Myocyte (in vitro differentiated cells): ENCODE measurements at regions not wholly inside any gene's neighbourhood (a gene's known extent, or its start where the extent isn't known, plus 50 kb on each side); places are given as distances from the start of the nearest gene placed in this dataset.
A peak's percentile ranks its signal among the peaks of the same experiment; 100 is the strongest.

Source experiments
- DNase-seq: peaks from one replicate; pipeline ENCODE4 v3.0.0-alpha.2; 2012; ENCODE audit warnings: low read depth

DNA sequence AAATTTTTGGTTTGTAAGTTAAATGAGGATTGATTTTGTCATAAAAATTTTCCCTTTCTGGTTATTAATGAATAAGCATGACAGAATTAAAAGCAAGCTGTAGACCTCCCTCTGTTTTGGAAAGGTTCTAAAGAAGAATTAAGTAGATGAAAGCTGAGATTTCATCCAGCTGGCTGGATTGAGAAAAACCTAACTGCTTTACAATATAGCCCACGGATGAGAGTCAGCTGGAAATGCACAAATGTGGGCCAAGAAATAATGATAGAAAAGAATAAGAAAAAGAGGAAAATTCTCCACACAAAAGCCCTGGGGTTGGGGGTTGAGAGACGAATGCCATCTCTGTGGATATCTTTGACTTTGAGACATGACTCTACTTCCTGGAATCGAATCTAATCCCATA, 631.6 kb downstream of the HDGFL1 start:
- no peak for DNase-seq

DNA sequence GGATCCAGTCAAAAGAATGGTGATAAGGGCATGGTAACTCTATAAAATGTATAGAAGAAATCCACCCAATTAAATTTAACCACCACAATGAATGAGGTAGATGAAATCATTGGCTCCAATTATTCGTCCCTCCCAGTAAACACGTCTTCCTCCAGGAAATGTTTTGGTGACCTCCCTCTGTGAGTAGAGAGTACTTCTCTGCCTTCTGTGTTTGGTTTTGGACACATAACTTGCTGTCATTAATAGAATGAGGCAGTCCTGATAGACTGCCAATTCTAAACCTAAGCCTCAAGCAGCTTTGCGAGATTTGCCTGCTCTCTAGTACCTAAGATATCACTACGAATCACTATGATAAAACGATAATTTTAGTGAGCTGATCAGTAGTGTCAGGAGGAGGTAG, 632.8 kb downstream of the HDGFL1 start:
- DNase-seq, result peak; percentile 26

GRCh38 chr6:23212398-23212797, 643.0 kb downstream of the HDGFL1 start:
- no peak for DNase-seq

DNA sequence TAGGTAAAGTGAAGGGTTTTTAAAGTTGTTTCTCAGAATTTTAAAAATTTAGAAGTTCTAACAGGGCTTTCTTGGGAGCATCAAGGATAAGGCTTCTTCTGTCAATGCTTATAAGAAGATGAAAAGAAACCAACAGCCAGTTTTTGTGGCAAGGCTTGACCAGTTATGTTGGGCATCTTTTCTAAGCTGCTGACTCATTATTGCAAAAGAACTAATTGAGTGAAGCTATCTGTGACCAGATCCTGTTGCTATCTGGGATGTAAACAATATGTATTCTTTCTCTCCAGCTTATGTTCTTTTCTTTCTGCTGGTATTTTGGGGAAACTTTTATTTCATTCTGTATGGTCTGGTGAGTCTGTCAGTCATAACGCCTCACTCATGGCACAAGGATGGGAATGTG, 643.8 kb downstream of the HDGFL1 start:
- DNase-seq, result peak; percentile 51

- peak; percentile 57 for DNase-seq
Measured at GRCh38 chr6:23213651-23214050, 644.3 kb downstream of the HDGFL1 start.

DNA sequence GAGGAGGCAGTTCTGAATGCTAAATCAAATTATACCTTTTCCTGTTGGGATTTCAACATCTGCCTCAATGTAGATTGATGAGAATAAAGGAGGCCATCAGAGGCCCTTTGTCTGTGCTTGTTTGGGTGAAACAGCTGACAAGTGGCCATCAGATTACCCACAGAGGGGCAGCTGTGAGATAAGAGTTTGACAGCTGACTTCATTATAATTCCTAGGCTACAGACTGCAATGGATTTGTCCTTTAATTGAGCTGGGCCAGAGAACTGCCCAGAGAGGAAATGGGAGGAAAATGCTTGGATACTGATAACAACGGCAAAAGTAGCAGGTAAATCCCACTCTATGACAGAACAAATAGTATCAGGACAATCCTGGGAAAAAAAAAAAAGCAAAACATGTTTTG, 649.4 kb downstream of the HDGFL1 start:
- peak; percentile 81 for DNase-seq

DNA sequence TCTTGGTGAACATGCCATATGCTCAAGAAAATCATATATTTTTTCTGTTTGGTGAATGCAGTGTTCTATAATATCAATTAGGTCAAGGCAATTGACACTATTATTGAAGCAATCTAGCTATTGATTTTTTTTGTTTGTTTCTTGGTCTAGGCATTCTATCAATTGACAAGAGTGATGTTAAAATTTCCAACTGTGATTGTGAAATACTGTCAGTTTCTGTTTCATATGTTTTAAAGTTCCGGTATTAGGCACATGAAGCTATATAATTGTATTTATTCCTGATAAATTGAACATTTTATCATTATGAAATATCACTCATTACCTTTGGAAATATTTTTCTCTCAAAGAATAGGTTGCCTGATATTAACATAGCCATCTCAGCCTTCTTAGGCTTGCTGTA, 653.4 kb downstream of the HDGFL1 start:
- DNase-seq, result no peak

GRCh38 chr6:23224540-23224939, 655.2 kb downstream of the HDGFL1 start:
- DNase-seq, result no peak

- no peak for DNase-seq
Measured at GRCh38 chr6:23228439-23229024, 659.2 kb downstream of the HDGFL1 start.

DNA sequence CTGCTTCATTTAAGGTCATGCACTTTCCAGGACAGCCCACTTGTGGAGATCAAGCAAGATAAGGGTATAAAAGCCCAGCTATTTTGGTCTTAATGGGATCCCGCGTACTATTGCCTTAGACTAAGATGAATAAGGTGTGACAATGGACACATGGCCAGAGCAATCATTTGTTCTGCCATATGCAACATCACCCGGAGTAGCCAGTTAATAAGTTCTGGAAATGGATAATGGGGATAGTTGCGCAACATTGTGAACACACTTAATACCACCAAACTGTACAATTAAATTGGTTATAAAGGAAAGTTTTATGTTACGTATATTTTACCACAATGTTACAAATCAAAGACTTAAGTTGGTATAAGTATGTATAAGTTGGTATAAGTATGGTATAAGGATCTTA, 674.5 kb downstream of the HDGFL1 start:
- DNase-seq, result no peak

GRCh38 chr6:23244300-23244699, 674.9 kb downstream of the HDGFL1 start:
- peak; percentile 31 for DNase-seq

GRCh38 chr6:23245572-23245971, 676.2 kb downstream of the HDGFL1 start:
- no peak for DNase-seq

DNA sequence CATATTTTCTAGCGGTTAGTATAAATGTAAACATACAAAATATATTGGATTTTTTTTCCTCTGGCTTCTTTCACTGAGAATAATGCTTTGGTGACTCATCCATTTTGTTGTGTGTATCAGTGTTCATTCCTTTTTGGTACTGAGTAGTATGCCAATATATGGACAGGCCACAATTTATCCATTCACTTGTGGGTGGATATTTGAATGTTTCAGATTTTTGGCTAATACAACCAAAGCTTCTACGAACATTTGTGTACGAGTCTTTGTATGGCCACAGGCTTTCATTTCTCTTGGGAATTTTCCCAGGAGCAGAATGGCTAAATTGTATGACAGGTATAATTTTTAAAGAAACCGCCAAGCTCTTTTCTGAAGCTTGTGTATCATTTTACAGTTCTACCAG, 677.5 kb downstream of the HDGFL1 start:
- DNase-seq, result no peak

DNA sequence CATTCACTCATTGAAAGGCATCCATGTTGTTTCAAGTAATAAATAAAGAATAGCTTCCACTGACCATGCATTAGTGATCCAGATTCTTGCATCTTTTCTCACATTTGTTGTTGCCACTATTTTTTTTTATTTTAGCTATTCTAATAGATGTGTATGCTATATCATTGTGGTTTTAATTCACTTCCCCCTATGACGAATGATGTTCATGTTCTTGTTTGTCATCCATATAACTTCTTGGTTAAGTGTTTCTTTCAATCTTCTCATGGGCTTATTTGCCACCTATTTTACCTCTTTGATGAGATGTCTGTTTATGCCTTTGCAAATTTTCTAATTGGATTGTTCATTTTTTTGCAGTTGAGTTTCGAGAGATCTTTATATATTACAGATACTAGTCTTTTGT, 681.2 kb downstream of the HDGFL1 start:
- no peak for DNase-seq

DNA sequence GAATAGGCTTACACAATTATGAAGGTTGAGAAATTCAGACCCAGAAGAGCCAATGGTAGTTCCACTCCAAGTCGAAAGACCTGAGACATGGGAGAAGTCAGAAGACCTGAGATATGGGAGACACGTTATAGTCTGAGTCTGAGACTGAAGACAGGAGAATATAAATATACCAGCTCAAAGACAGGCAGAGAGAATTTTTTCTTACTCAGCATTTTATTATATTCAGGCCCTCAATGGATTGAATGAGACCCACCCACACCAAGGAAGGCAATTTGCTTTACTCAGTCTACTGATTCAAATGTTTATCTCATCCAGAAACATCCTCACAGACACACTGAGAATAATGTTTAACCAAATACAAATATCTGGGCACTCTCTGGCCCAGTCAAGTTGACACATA, 693.5 kb downstream of the HDGFL1 start:
- no peak for DNase-seq

DNA sequence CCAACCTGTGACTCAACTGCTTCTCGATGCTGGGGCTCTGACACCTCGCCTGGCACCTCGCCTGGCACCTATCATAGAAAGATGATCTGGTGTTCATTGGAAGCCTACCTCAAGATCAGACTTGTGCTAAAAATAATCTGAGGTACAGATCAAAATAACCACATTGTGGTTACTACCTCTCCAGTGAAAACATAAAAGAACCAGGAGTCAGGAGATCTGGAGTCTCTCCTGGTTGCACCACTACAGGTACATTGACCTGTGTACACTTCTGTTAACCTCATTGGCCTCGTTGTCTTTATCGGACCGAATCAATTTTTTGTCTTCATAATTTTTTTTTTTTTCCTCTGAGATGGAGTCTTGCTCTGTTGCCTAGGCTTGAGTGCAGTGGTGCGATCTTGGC, 695.9 kb downstream of the HDGFL1 start:
- no peak for DNase-seq

- DNase-seq, result no peak
Measured at GRCh38 chr6:23266536-23266935, 697.2 kb downstream of the HDGFL1 start.

DNA sequence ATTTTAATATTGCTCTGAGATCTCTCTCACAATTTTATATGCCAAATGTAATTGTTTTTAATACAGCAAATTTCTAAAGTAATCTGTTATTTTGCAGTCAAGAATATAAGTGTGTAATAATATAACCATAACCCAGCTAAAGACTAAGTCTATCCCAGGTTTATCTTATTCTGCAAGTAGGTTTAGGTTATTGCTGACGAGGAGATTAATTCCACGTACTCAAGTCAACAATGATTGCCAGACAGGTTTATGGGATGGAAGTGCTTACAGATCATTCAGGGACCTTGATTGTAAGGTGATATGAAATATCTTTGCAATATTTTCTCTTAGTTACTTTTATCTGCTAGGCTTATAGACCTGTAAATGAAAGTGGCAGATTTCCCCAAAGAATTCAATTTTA, 698.3 kb downstream of the HDGFL1 start:
- DNase-seq, result no peak

- no peak for DNase-seq
Measured at GRCh38 chr6:23268348-23268747, 699.0 kb downstream of the HDGFL1 start.

DNA sequence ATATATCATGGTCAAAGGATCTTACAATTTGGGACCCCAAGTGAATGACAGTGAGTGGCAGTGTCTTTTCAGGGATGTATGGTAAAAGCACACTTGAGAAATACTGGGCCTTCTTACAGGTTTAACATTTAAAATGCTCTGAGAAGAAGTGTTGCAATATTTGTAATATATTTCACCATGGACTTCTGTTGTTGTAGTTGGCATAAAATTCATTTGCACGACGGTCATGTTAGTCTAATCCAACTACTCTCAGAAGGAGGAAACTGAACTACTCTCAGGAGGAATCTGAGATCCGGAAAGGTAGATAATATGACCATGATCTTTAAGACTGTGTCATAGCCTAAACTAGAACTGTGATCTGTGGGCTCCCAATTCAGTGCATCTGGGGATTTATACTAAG, 700.1 kb downstream of the HDGFL1 start:
- DNase-seq, result no peak

- no peak for DNase-seq
Measured at GRCh38 chr6:23272536-23272935, 703.2 kb downstream of the HDGFL1 start.

DNA sequence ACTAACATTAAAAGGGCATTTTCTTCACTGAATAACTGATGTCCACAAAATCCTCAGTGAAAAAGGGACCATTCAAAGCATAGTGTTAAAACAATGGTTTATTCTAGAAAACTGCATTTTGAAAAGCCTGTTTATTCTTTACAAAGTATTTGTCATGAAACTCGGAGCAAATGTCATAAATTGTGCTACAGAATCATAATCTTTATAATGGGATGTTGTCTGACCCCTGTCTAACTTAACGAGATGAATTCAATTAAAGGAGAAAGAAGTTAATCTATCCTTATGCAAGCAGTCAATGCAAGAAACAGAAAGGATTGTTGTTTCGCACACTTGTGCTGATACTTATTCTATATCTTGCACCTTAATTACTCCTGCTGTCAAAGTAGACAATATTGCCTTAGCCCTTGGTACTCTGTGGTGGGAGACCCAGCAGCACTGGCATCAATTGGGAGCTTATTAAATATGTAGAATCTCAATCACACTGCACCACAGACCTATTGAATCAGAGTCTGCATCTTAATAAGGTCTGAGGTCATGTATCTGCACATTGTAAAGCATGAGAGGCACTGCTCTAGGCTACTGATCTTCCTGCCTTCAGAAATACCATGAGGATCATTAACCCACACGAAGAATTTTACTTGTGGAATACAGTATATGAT, 708.3 kb downstream of the HDGFL1 start:
- no peak for DNase-seq

DNA sequence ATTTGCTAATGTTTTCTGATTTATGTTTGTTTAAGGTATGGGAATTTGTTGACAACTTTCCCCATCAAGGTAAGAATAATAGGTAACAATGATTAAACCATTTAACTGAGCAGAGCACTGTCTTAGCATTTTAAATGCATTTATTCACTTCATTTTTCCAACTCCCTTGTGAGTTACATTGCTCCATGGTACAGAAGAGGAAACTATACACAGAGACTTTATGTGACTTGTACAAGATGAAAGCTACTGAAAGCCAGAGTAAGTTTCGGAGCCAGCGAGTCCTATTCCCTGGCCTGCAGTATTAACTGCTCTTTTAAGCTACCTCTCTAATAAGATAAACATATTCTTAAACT, 708.8 kb downstream of the HDGFL1 start:
- no peak for DNase-seq

DNA sequence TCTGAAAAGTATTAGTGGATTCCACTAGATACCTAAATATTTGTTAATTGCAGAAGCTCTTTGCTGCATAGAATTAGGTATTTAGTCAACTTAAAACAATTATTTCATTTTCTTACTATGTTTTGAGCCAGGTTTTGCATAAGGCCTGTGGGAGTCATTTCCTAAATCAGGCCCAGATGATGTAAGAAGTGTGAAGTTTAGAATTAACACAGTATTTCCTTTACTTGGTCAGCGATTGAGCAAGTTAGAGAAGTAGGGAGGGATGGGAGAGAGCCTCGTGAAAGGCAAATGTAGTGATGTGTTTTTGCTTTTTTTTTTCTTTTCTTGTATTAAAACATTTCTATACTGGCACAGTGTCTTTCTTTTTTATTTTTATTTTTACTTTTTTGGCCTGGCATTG, 711.1 kb downstream of the HDGFL1 start:
- no peak for DNase-seq
